GM06990 (cell line): ENCODE measurements at regions not wholly inside any gene's neighbourhood (a gene's known extent, or its start where the extent isn't known, plus 50 kb on each side); places are given as distances from the start of the nearest gene placed in this dataset.

Source experiments
- DNase-seq: peaks from one replicate; pipeline ENCODE4 v3.0.0-alpha.2; 2011; ENCODE audit not compliant: insufficient read length; ENCODE audit errors: extremely low read depth
- H3K27me3 ChIP-seq: replicated peaks from 2 replicates; pipeline ENCODE4 v1.6.0; 2011; ENCODE audit warnings: low read length; ENCODE audit not compliant: control insufficient read depth, insufficient read depth
- H3K36me3 ChIP-seq: 2 replicates; pipeline ENCODE4 v1.5.1; 2011; ENCODE audit warnings: low read length; ENCODE audit not compliant: control insufficient read depth, insufficient read depth
- H3K4me3 ChIP-seq: replicated peaks from 2 replicates; pipeline ENCODE4 v1.5.1; 2011; ENCODE audit warnings: low read depth, mild to moderate bottlenecking, control low read depth, low read length
- TF ChIP-seq, protein P1 (sequence below): IDR thresholded peaks from 2 replicates; pipeline ENCODE4 v1.5.1; 2011; ENCODE audit warnings: low read length, control low read depth, mild to moderate bottlenecking, inconsistent platforms; ENCODE audit not compliant: insufficient read depth, poor library complexity, severe bottlenecking

DNA sequence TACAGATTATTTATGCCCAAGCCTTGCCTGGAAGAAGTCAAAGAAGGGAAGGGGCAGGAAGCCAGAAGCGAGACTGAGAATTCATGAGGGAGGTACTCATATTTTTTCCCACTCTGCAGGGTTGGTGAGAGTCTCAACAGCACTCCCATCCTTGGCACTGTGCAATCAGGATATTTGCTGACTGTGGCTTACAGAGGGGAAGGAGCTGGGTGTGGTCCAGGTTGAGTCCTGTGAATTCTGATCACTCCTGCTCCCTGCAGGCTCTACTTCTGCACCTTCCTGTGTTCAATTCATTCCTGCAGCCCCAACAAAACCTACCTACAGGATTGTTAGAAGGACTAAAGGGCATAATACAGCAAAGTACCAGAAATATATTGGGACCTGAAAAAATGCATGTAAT lies 530.5 kb downstream of the INSC start:
- no peak for DNase-seq
- Histone ChIP-seq H3K4me3 (no peak overlapping the region), H3K27me3 (no peaks in the 10 kb centered on the region), H3K36me3 (no peaks in the 10 kb centered on the region)
- TF ChIP-seq, protein P1, sequence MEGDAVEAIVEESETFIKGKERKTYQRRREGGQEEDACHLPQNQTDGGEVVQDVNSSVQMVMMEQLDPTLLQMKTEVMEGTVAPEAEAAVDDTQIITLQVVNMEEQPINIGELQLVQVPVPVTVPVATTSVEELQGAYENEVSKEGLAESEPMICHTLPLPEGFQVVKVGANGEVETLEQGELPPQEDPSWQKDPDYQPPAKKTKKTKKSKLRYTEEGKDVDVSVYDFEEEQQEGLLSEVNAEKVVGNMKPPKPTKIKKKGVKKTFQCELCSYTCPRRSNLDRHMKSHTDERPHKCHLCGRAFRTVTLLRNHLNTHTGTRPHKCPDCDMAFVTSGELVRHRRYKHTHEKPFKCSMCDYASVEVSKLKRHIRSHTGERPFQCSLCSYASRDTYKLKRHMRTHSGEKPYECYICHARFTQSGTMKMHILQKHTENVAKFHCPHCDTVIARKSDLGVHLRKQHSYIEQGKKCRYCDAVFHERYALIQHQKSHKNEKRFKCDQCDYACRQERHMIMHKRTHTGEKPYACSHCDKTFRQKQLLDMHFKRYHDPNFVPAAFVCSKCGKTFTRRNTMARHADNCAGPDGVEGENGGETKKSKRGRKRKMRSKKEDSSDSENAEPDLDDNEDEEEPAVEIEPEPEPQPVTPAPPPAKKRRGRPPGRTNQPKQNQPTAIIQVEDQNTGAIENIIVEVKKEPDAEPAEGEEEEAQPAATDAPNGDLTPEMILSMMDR = no peak

DNA sequence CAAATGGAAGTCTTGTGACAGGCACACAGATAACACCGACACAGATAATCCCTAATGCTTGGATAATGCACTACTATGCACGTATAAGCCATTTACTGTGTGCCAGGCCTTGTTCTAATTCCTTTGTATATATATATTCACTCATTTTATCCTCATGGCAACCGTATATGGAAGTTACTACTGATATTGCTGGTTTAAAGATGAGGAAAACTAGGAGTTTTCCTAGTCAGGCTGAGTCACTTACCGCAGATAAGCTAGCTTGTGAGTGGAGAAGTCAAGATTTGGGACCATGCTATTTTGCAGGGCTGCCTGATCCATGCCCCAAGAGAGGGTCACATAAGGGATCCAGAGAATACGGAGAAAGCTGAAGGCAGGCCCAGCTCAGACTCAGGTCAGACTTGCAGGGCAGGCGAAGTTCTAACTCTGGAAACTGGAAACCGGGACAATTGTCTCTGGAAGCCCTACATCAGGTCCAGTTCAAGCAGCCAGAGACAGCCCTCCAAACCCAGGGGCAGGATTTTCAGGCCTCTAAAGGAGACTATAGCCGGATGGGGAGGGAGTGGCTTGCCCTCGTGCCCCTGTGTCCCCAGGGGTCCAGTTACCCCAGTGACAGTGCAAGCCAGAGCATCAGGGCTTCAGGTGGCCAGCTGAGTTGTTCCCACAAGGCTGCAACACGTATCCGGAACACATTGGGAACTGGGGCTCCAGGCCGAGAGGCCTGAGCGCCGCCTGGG lies 534.8 kb downstream of the INSC start:
- H3K4me3 ChIP-seq = no peak overlapping the region
- DNase-seq = no peak
- H3K27me3 ChIP-seq = no peaks in the 10 kb centered on the region; the same call in 1 of the 2 replicates
- H3K36me3 ChIP-seq = no peaks in the 10 kb centered on the region
- TF ChIP-seq, protein P1 = no peak

DNA sequence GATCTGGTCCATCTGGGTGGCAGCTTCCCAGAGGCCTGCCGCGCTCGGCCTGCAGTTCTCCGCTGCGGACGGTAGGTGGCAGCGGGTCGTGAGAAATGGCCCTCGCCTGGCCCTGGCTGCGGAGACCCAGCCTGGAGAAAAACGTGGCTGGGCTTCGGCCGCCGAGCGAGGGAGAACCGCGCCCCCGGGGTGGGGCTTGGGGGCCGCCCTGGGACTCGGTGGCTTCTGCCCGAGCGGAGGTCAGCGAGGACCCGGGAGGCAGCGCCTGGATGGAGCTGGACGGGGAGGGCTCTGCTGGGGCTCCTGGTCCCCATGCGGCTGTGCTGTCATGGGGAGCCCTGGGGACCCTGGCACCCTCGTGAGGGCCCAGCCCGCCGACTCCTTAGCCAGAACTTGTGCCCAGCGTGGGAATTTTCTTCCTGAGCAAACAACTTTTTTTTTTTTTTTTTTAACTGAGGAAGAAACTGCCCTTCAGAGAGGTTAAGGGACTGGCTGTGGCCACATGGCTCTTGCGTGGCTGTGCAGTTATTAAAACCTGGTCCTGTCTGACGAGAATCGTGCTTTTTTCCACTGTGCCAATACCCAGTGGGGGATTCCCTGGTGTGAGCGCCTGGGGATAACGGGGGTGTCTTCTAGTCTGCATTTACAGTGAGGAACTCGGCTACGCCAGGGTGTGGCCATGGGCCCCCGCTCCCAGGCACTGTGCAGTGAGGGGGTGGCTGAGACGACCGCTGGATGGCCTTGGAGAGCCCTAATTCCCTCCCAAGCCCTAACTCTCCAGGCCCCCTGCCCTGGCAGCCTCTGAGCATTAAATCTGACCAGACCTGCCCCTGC lies 535.6 kb downstream of the INSC start:
- Histone ChIP-seq H3K36me3 (no peaks in the 10 kb centered on the region), H3K27me3 (no peaks in the 10 kb centered on the region; the same call in 1 of the 2 replicates), H3K4me3 (no peak overlapping the region)
- DNase-seq = peak; percentile 80
- TF ChIP-seq, protein P1 = peak; percentile 97

DNA sequence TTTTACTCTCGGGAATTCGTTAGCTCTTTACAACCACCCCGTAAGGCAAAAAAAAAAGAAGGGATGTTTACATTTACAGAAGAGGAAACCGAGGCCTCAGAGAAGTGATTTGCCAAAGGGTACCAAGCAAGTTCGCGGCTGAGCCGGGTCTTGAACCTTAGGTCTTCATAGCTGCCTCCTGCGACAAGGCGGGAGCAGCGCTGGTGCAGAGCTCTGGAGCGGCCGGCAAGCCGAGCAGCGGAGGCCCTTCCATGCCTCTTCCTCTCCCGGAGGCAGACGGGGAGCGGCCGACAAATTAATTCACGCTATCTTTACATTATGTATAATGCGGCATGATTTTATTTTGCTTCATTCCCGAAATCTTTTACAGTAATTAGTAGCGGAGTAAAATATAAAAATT lies 536.3 kb downstream of the INSC start:
- Histone ChIP-seq H3K27me3 (no peaks in the 10 kb centered on the region; the same call in 1 of the 2 replicates), H3K4me3 (no peak overlapping the region), H3K36me3 (no peaks in the 10 kb centered on the region)
- TF ChIP-seq, protein P1 = no peak
- no peak for DNase-seq

DNA sequence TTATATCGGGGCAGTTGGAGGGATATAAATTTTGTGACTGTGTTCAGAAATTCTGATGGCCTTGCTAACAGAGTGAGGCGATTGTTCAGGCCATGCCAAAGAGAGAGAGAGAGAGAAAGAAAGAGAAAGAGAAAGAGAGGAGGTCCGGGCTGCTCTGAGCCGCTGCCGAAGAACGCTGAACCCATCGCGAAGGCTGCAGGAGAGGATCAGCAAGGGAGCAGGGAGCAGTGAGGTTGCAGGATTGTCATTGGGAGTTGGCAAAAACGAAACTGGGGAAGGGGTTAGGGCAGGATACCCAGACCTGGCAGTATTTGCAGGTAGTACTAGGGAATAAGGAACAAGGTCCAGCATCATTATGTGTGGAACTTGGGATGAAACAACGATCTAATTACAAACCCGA lies 537.1 kb downstream of the INSC start:
- Histone ChIP-seq H3K36me3 (no peaks in the 10 kb centered on the region), H3K27me3 (no peaks in the 10 kb centered on the region; the same call in 1 of the 2 replicates), H3K4me3 (no peak overlapping the region)
- no peak for DNase-seq
- TF ChIP-seq, protein P1 = no peak
